GM23248 (cell line): ENCODE measurements at regions not wholly inside any gene's neighbourhood (a gene's known extent, or its start where the extent isn't known, plus 50 kb on each side); places are given as distances from the start of the nearest gene placed in this dataset.

Source experiments
- DNase-seq: peaks from one replicate; pipeline ENCODE4 v3.0.0-alpha.2; 2015
- H2AFZ ChIP-seq: fragments of 200-600 bp; sonication (generic); 2 replicates; pipeline ENCODE4 v1.6.1; 2016; ENCODE audit warnings: antibody characterized with exemption
- H3F3A ChIP-seq: fragments of 200-600 bp; sonication (generic); 2 replicates; pipeline ENCODE4 v1.6.1; 2016; ENCODE audit warnings: mild to moderate bottlenecking, antibody characterized with exemption, mixed run types; ENCODE audit not compliant: insufficient read depth
- H3K27ac ChIP-seq: fragments of 200-600 bp; sonication (generic); 2 replicates; pipeline ENCODE4 v1.5.1; 2016; ENCODE audit warnings: mild to moderate bottlenecking
- H3K27me3 ChIP-seq: fragments of 200-600 bp; sonication (generic); replicated peaks from 2 replicates; pipeline ENCODE4 v1.6.1; 2016; ENCODE audit warnings: mild to moderate bottlenecking; ENCODE audit not compliant: insufficient read depth
- H3K36me3 ChIP-seq: fragments of 200-600 bp; sonication (generic); 2 replicates; pipeline ENCODE4 v1.6.1; 2016; ENCODE audit warnings: low read depth, mild to moderate bottlenecking
- H3K4me1 ChIP-seq: fragments of 200-600 bp; sonication (generic); 2 replicates; pipeline ENCODE4 v1.6.1; 2016; ENCODE audit warnings: mild to moderate bottlenecking; ENCODE audit not compliant: insufficient read depth
- H3K4me2 ChIP-seq: fragments of 200-600 bp; sonication (generic); one replicate; pipeline ENCODE4 v1.6.1; 2016; ENCODE audit warnings: mild to moderate bottlenecking; ENCODE audit not compliant: unreplicated experiment
- H3K4me3 ChIP-seq: fragments of 200-600 bp; sonication (generic); 2 replicates; pipeline ENCODE4 v1.5.1; 2016; ENCODE audit warnings: mild to moderate bottlenecking
- H3K79me2 ChIP-seq: fragments of 200-600 bp; sonication (generic); 2 replicates; pipeline ENCODE4 v1.6.1; 2016; ENCODE audit warnings: mild to moderate bottlenecking; ENCODE audit not compliant: insufficient read depth
- H3K9ac ChIP-seq: fragments of 200-600 bp; sonication (generic); 2 replicates; pipeline ENCODE4 v1.6.1; 2016; ENCODE audit warnings: mild to moderate bottlenecking
- H3K9me2 ChIP-seq: fragments of 200-600 bp; sonication (generic); 2 replicates; pipeline ENCODE4 v1.6.1; 2016; ENCODE audit warnings: mixed run types, mild to moderate bottlenecking, moderate library complexity; ENCODE audit not compliant: insufficient read depth
- H3K9me3 ChIP-seq: fragments of 200-600 bp; sonication (generic); one replicate; pipeline ENCODE4 v1.6.1; 2017; ENCODE audit warnings: low read depth
- H4K20me1 ChIP-seq: fragments of 200-600 bp; sonication (generic); 2 replicates; pipeline ENCODE4 v1.6.0; 2016; ENCODE audit not compliant: insufficient read depth
- EZH2 ChIP-seq: fragments of 200-600 bp; sonication (generic); IDR thresholded peaks from 2 replicates; pipeline ENCODE4 v1.6.1; 2018; ENCODE audit warnings: antibody characterized with exemption, mild to moderate bottlenecking; ENCODE audit not compliant: insufficient read depth, poor library complexity, severe bottlenecking
- EZH2phosphoT487 ChIP-seq: fragments of 200-600 bp; sonication (generic); IDR thresholded peaks from 2 replicates; pipeline ENCODE4 v1.6.1; 2018; ENCODE audit warnings: antibody characterized with exemption, moderate library complexity, mild to moderate bottlenecking, low read depth; ENCODE audit not compliant: insufficient read depth
- WGBS, 2 experiments: methylation state at CpG; one replicate each; pipeline ENCODE4 v1.1.6; 2015 to 2017; ENCODE audit warnings: low lambda C conversion rate in 2 of 2, low coverage in 1 of 2; ENCODE audit errors: missing lambda C conversion rate in 2 of 2; 5-methylcytosine and 5-hydroxymethylcytosine counted together
- in situ Hi-C: fragments of 300-500 bp; cut with MboI; formaldehyde crosslinking; loops from 2 replicates; pipeline ENCODE4 v1.15.0; 2020

DNA sequence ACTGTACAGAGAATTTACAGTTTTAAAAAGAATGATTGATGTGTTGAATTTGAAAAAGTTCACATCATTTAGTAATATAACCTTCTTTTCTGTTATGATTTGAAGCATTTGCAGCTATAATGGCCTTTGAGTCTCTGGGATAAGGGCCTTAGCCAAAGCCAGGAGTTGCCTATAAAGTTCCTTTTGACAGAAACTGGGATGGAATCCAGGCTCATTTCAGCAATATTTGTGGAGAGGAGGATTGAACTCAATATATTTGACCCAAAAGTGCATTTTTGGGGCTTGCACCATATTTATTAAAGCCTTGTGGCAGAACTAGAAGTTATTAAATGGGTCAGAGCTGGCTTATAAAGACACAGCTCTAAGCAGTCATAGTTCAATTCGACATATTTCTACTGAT is 348.7 kb upstream of the EPHA3 start:
- H3K9ac ChIP-seq, result no peak overlapping the region
- no peaks in the 10 kb centered on the region for H3K79me2 ChIP-seq
- H3K9me2 ChIP-seq, result no peaks in the 10 kb centered on the region
- no peaks in the 10 kb centered on the region for H3K27me3 ChIP-seq
- H3F3A ChIP-seq, result no peaks in the 10 kb centered on the region
- no peaks in the 10 kb centered on the region for H3K4me1 ChIP-seq
- no peak overlapping the region for H2AFZ ChIP-seq
- no peak for TF ChIP-seq EZH2
- WGBS, 2 experiments, result 0 to 6% methylated on average over 1 of the region's 1 CpG
- H3K4me2 ChIP-seq, result no peak overlapping the region
- H3K4me3 ChIP-seq, result no peak overlapping the region
- no peaks in the 10 kb centered on the region for H3K36me3 ChIP-seq
- no peaks in the 10 kb centered on the region for H3K9me3 ChIP-seq
- no peak for DNase-seq
- no peaks in the 10 kb centered on the region for H4K20me1 ChIP-seq
- H3K27ac ChIP-seq, result no peak overlapping the region
- in situ Hi-C loops, result no loop called here

- Histone ChIP-seq H3K27ac (no peak overlapping the region), H3K9ac (no peak overlapping the region), H3F3A (no peaks in the 10 kb centered on the region), H3K36me3 (no peaks in the 10 kb centered on the region), H3K9me2 (no peaks in the 10 kb centered on the region), H3K4me1 (no peaks in the 10 kb centered on the region), H3K79me2 (no peaks in the 10 kb centered on the region), H4K20me1 (no peaks in the 10 kb centered on the region), H3K4me3 (no peak overlapping the region), H3K27me3 (no peaks in the 10 kb centered on the region), H2AFZ (no peak overlapping the region), H3K4me2 (no peak overlapping the region), H3K9me3 (no peaks in the 10 kb centered on the region)
- 18 to 38% methylated on average over 2 of the region's 2 CpGs for WGBS, 2 experiments
- in situ Hi-C loops, result no loop called here
- TF ChIP-seq EZH2 (no peak), EZH2phosphoT487 (no peak)
- DNase-seq, result no peak
Observed at GRCh38 chr3:88767746-88768145, 339.7 kb upstream of the EPHA3 start.

DNA sequence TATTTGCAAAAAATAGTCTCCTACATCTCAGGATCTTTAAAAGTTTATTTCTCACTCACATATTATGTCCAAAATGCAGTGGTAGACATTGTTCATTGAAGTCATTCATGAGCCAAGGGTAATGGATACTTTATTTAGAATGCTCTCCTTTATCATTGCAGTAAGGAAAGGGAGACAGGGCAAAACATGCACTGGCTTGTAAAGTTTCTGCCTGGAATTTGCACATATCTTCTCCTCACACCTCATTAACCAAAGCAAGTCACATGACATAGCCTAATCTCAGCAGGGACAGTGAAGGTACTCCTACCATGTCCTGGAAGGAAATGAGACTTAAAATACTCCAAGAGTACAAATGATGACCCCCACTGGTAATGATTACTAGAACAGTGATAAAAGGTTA is 333.7 kb upstream of the EPHA3 start:
- H3F3A ChIP-seq, result no peaks in the 10 kb centered on the region
- H3K4me1 ChIP-seq, result no peaks in the 10 kb centered on the region
- H3K9ac ChIP-seq, result no peak overlapping the region
- no peak overlapping the region for H2AFZ ChIP-seq
- no peaks in the 10 kb centered on the region for H3K27me3 ChIP-seq
- no peak for DNase-seq
- no peak overlapping the region for H3K4me3 ChIP-seq
- H3K79me2 ChIP-seq, result no peaks in the 10 kb centered on the region
- H3K4me2 ChIP-seq, result no peak overlapping the region
- in situ Hi-C loops, result no loop called here
- no peaks in the 10 kb centered on the region for H3K9me2 ChIP-seq
- H3K36me3 ChIP-seq, result no peaks in the 10 kb centered on the region
- no peaks in the 10 kb centered on the region for H4K20me1 ChIP-seq
- TF ChIP-seq EZH2phosphoT487, result no peak
- no peak for TF ChIP-seq EZH2
- H3K9me3 ChIP-seq, result no peaks in the 10 kb centered on the region
- H3K27ac ChIP-seq, result no peak overlapping the region

- no peaks in the 10 kb centered on the region for H3K79me2 ChIP-seq
- no peaks in the 10 kb centered on the region for H3K36me3 ChIP-seq
- H3K27me3 ChIP-seq, result no peaks in the 10 kb centered on the region
- no peak for DNase-seq
- H3K9me3 ChIP-seq, result no peaks in the 10 kb centered on the region
- no peak for TF ChIP-seq EZH2phosphoT487
- no peak for TF ChIP-seq EZH2
- H3K4me3 ChIP-seq, result no peak overlapping the region
- no peaks in the 10 kb centered on the region for H3K9me2 ChIP-seq
- H4K20me1 ChIP-seq, result no peaks in the 10 kb centered on the region
- no peak overlapping the region for H3K4me2 ChIP-seq
- H3K9ac ChIP-seq, result no peak overlapping the region
- H3F3A ChIP-seq, result no peaks in the 10 kb centered on the region
- in situ Hi-C loops, result no loop called here
- H3K27ac ChIP-seq, result no peak overlapping the region
- 47 to 54% methylated on average over 3 of the region's 3 CpGs for WGBS, 2 experiments
- H3K4me1 ChIP-seq, result no peaks in the 10 kb centered on the region
- H2AFZ ChIP-seq, result no peak overlapping the region
Observed at GRCh38 chr3:88775026-88775690, 332.3 kb upstream of the EPHA3 start.

DNA sequence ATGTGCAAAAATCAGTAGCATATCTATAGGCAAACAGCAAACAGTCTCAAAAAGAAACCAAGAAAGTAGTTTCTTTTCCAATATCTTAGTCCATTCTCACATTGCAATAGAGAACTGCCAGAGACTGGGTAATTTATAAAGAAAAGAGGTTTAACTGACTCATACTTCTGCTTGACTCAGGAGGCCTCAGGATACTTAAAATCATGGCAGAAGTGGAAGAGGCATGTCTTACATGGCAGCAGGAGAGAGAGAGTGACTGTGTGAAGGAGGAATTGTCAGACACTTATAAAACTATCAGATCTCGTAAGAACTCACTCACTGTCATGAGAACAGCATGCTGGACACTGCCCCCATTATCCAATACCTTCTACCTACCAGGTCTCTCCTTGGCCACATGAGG is 327.9 kb upstream of the EPHA3 start:
- TF ChIP-seq EZH2phosphoT487, result no peak
- no peak for TF ChIP-seq EZH2
- WGBS, 2 experiments, result 0 to 5% methylated on average over 1 of the region's 1 CpG
- H3K4me3 ChIP-seq, result no peak overlapping the region
- no peak overlapping the region for H3K9ac ChIP-seq
- H3K9me2 ChIP-seq, result no peaks in the 10 kb centered on the region
- H3K36me3 ChIP-seq, result no peaks in the 10 kb centered on the region
- no peak overlapping the region for H3K4me2 ChIP-seq
- H3K4me1 ChIP-seq, result no peaks in the 10 kb centered on the region
- H2AFZ ChIP-seq, result no peak overlapping the region
- H3K9me3 ChIP-seq, result no peaks in the 10 kb centered on the region
- no peak for DNase-seq
- H3K79me2 ChIP-seq, result no peaks in the 10 kb centered on the region
- H3K27me3 ChIP-seq, result no peaks in the 10 kb centered on the region
- no peak overlapping the region for H3K27ac ChIP-seq
- H3F3A ChIP-seq, result no peaks in the 10 kb centered on the region
- in situ Hi-C loops, result no loop called here
- no peaks in the 10 kb centered on the region for H4K20me1 ChIP-seq
